Chondrocyte (in vitro differentiated cells): ENCODE measurements at regions not wholly inside any gene's neighbourhood (a gene's known extent, or its start where the extent isn't known, plus 50 kb on each side); places are given as distances from the start of the nearest gene placed in this dataset.

Experiments
- DNase-seq: peaks from one replicate; pipeline ENCODE4 v3.0.0; 2021; ENCODE audit warnings: mixed read lengths, low spot score
- H3K27ac Mint-ChIP-seq: one replicate; pipeline ENCODE4 v1.8.0; 2021; ENCODE audit warnings: mild to moderate bottlenecking, moderate library complexity, mixed read lengths; ENCODE audit not compliant: unreplicated experiment
- H3K27me3 Mint-ChIP-seq: 2 replicates; pipeline ENCODE4 v1.8.0; 2021; ENCODE audit warnings: low read depth, mixed read lengths
- H3K36me3 Mint-ChIP-seq: 2 replicates; pipeline ENCODE4 v1.8.0; 2021; ENCODE audit warnings: low read depth, mixed read lengths
- H3K4me1 Mint-ChIP-seq: 2 replicates; pipeline ENCODE4 v1.8.0; 2021; ENCODE audit warnings: low read depth, mild to moderate bottlenecking, mixed read lengths
- H3K4me3 Mint-ChIP-seq: one replicate; pipeline ENCODE4 v1.8.0; 2021; ENCODE audit warnings: mild to moderate bottlenecking, moderate library complexity, mixed read lengths; ENCODE audit not compliant: unreplicated experiment
- H3K9me3 Mint-ChIP-seq: 2 replicates; pipeline ENCODE4 v1.8.0; 2021; ENCODE audit warnings: low read depth, mixed read lengths
- CTCF ChIP-seq: fragments of 200-600 bp; sonication (generic); IDR thresholded peaks from 2 replicates; pipeline ENCODE4 v1.5.0; 2021; ENCODE audit warnings: antibody characterized with exemption, mild to moderate bottlenecking, moderate library complexity

DNA sequence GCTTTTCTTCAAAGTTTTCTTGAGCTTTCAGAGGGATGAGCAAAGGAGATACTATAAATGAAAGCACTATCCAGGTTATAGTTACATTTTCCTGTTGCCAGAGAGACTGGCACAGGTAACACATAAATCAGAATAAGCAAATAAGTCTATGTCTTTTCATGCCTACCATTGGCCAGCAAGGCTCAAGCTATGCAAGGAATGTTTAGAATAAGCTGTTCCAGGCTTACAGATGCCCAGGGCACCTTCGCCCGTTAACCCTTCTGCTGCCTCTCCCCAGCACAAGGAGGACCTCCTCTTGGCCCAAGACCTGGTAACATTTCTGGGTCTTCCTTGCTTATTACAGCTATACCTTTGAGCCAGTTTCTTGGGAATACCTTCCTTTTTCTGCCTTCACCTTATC lies 233.7 kb upstream of the MEIS1 start:
- no peak overlapping the region for H3K27ac Mint-ChIP-seq

DNA sequence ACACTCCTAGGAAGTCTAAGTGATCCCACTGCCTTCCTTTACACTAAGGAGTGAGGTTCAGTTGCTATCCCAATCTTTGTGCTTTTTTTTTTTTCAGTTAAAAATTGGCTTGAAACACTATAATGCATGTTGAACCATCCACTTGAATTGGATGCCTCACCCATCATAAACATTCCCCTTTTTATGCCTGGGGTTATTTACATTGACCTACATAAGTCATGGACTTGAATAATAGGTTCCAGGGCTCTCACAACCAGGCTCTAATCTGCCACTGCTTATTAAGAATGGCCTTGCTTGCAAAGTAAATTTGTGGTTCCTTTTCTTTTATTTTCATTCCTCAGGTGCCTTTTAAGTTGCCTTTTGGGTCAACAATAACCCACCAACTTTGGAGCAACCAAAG lies 236.1 kb upstream of the MEIS1 start:
- Mint-ChIP-seq H3K27ac (no peak overlapping the region), H3K9me3 (peaks cover 8% of the 10 kb centered on the region), H3K27me3 (peaks cover 7% of the 10 kb centered on the region), H3K4me3 (no peak overlapping the region), H3K4me1 (no peaks in the 10 kb centered on the region), H3K36me3 (no peaks in the 10 kb centered on the region)
- TF ChIP-seq CTCF = no peak
- DNase-seq = no peak

More for the DNA sequence above, 233.7 kb upstream of the MEIS1 start:
- Mint-ChIP-seq H3K4me3 (no peak overlapping the region), H3K4me1 (no peaks in the 10 kb centered on the region), H3K36me3 (peaks cover 1% of the 10 kb centered on the region), H3K27me3 (peaks cover 8% of the 10 kb centered on the region), H3K9me3 (peaks cover 13% of the 10 kb centered on the region)
- no peak for DNase-seq
- TF ChIP-seq CTCF = no peak

DNA sequence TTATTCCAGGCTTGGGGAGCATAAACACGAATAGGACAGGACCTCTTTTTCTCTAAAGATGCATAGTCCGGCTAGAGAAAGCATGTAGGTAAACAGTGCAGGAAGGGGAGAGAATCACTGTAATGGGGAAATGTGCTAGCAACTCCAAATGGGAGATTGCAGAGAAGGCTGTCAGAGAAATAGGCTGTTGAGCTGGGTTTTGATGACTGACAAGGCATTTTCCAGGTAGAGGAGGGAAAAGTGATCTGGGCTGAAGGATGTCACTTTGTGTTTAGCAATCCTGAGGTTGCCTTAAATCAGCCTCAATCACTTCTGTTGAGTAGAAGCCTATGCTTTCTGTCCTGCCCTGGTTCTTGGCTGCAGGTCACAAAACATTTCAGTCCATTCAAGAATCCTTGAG lies 242.0 kb upstream of the MEIS1 start:
- H3K4me3 Mint-ChIP-seq = no peak overlapping the region
- H3K4me1 Mint-ChIP-seq = no peaks in the 10 kb centered on the region
- no peak for TF ChIP-seq CTCF
- peaks cover 4% of the 10 kb centered on the region for H3K27me3 Mint-ChIP-seq
- no peak for DNase-seq
- H3K9me3 Mint-ChIP-seq = peaks cover 2% of the 10 kb centered on the region
- no peak overlapping the region for H3K27ac Mint-ChIP-seq
- H3K36me3 Mint-ChIP-seq = no peaks in the 10 kb centered on the region

GRCh38 chr2:66191311-66191710 lies 243.6 kb upstream of the MEIS1 start:
- H3K4me3 Mint-ChIP-seq = no peak overlapping the region
- no peak for TF ChIP-seq CTCF

GRCh38 chr2:66189553-66189952 lies 245.4 kb upstream of the MEIS1 start:
- Mint-ChIP-seq H3K27me3 (peaks cover 4% of the 10 kb centered on the region), H3K4me1 (no peaks in the 10 kb centered on the region), H3K9me3 (no peaks in the 10 kb centered on the region), H3K27ac (no peak overlapping the region), H3K4me3 (no peak overlapping the region), H3K36me3 (no peaks in the 10 kb centered on the region)
- no peak for DNase-seq
- no peak for TF ChIP-seq CTCF

More at GRCh38 chr2:66191311-66191710, 243.6 kb upstream of the MEIS1 start:
- H3K27me3 Mint-ChIP-seq = peaks cover 4% of the 10 kb centered on the region
- H3K27ac Mint-ChIP-seq = no peak overlapping the region
- no peaks in the 10 kb centered on the region for H3K36me3 Mint-ChIP-seq
- no peaks in the 10 kb centered on the region for H3K9me3 Mint-ChIP-seq
- H3K4me1 Mint-ChIP-seq = no peaks in the 10 kb centered on the region
- DNase-seq = no peak
